CD4-positive, alpha-beta T cell treated with Interleukin-2 at 100 ng/mL for 4 hours (primary cell): ENCODE measurements at regions not wholly inside any gene's neighbourhood (a gene's known extent, or its start where the extent isn't known, plus 50 kb on each side); places are given as distances from the start of the nearest gene placed in this dataset.

ENCODE experiments used
- DNase-seq: peaks from one replicate; pipeline ENCODE4 v3.0.0-alpha.2; 2020; ENCODE audit warnings: low spot score

- DNase-seq = no peak
Measured at GRCh38 chr1:209063767-209064659, 519.5 kb upstream of the CAMK1G start.

DNA sequence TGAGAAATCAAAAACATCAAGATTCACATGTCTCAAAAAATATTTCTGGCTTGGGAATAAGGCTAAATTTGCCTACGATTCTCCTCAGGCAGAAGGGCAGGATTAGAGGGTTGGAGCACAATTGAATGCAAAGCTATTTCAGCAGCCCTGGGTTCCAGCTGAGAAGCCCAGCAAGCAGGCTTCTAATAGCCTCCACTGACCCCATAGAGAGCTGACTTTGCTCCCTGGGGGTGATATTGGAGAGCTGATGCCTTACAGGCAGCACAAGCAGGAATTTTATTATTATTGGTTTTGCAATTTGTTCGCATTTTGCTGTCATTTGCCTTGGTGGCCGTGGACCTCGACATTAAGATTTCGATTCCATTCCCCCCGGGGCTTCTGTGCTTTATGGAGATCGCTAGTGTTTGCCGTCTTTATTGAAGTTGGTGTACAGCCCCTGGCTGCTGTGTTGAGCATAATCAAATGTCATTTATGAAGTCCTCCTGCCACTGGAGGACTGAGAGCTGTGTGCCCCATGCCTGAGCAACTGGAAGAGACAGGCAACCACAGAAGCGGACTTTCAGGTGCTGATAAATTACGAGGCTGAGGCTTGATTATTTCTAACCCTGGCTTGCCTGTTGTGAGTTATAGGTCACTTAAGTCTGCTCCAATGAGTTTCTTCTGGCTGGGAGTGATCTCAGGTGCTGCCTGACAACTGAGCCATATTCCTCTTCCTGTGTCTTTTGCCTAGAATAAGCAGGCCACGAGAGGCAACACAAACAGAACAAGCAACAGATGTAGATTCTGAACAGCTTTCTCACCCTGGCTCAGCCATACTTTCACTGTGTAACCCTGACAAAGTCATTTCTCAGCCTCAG, 518.4 kb upstream of the CAMK1G start:
- DNase-seq = no peak

DNA sequence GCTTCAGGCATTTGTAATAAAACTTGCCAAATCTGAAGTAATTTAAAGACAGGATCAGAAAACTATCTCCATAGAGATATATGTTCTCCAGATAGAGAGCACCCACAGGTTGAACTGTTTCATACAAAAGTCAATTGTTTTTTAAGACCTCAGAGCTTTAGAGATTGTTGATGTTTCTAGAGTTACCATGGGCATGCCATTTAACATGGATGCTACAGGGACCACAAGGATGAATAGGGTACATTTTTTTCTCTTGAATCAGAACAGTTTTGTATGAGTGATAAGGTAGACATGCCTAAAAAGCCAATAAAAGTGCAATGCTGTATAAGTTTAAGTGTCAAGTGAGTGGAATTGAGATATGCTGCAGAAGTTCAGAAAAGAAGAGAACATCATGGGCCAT, 511.0 kb upstream of the CAMK1G start:
- DNase-seq = no peak

DNA sequence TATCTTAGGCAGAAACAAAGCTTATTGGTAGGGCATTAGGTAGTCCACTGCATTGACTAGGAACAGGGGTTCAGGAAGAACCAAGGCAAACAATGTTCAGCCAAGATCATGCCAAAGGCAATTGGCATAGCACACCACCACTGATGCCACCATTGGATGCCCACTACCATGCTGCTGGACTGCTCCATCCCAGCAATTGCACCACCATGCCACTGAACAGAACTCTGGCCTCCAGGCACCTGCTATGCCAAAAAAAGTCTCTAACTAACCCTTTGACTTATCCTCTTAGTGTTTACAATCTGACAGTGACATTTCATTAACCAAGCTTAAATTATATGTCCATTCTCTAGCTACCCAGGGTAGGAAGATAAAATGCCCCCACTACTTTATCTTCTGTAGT, 509.6 kb upstream of the CAMK1G start:
- DNase-seq = no peak

DNA sequence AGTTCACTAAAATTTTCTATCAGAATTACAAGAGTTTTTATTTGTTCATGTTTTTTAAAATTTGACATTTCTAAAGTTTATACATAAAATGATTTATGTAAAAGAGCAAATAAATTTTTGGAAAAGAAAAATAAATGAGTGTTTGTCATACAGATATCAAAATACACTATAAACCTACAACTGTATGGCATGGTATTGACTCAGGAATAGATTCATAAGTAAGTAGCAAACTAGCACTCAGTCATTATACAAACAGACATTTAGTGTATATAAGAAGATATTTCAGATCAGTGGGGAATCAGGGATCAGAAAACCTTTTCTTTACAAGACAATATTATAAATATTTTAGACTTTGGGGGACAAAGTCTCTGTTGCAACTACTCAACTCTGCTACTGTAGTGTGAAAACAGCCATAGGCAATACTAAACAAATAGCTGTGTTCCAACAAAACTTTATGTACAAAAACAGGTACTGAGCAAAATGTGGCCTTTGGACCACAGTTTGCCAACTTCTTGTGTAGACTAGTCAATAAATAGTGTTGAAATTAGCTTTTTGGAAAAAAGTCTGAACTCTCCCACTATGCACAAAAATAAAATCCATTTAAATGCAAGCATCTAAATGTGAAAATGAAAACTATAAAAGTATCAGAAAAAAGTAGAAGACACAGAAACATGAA, 508.8 kb upstream of the CAMK1G start:
- no peak for DNase-seq

- DNase-seq = no peak
Measured at GRCh38 chr1:209076688-209077087, 506.8 kb upstream of the CAMK1G start.

DNA sequence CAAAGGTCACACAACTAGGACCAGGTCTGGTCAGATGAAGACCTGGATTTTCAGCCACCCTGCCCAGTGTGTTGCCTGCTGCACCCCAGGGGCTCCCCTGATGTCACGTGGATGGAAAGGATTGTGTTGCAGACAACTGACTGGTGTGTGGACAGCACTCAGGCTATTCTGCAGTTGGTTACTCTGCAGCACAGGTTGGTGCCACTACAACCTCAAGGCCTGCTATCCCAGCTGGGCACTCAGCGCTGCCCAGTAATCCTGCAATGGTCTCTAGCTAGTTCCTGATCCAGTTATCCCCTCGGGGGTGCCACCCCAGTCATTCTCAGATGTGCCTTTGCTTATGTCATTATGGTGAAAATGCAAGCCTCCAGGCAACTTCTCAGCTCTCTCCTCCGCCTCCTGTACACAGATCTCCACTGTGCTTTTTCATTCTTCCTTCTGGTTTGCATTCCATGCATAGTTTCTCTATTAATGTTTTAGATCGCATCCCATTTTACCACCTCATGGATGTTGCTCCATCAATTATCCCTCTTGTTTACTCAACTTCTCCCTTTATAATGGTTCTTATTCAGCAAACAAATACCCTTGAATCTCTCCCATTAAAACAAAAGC, 503.2 kb upstream of the CAMK1G start:
- DNase-seq = no peak

DNA sequence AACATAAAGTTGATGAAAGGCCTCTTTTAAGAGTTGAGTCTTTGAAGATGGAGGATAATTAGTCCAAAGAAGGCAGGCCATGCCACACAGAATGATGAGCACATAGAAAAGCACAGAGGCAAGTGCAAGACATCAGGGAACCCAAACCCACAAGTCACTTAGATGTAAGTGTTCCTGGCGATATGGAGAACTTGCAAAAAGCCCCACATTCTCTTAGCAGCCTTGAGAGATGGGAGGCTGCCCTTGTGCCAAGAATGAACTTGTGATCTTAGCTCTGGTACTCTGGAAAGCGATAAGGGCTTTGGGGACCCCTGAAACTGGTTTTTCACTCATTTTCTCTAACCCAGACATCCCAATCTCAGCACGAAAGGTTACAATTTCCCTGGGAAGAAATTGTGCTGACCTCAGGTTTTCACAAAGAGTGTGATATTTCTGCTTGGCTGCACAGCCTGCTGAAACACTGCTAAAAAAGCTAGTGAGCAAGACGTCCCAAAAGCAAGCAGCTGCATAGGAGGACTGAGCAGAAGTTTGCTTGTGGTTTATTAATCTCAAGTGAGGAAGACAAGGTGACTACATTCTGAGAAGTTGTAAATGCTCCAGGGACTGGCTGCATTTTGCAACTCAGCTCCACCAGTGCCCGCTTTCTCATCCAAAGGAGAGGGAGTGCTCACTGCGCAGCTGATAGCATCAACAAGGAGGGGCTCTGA, 496.9 kb upstream of the CAMK1G start:
- DNase-seq = no peak

DNA sequence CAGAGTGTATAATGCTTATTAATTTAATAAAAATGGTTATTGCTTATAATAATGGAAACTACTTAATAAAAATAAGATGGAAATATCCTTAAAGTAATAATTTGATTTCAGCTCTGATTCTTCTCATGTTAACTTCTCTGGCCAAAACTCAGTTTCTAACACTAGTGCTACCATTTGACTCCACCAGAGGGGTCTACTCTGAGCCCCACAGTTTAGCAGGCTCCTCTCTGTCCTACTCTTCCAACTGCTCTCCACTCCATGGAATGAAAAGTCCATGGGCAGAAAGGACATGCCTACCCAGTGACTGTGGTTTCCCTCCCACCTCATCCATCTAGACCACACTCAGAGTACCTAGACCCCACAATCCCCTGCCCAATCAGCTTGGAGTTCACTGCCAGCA, 489.1 kb upstream of the CAMK1G start:
- no peak for DNase-seq

- no peak for DNase-seq
Measured at GRCh38 chr1:209095627-209096595, 487.6 kb upstream of the CAMK1G start.

- no peak for DNase-seq
Measured at GRCh38 chr1:209100460-209100859, 483.1 kb upstream of the CAMK1G start.

- DNase-seq = no peak
Measured at GRCh38 chr1:209101106-209101505, 482.4 kb upstream of the CAMK1G start.

DNA sequence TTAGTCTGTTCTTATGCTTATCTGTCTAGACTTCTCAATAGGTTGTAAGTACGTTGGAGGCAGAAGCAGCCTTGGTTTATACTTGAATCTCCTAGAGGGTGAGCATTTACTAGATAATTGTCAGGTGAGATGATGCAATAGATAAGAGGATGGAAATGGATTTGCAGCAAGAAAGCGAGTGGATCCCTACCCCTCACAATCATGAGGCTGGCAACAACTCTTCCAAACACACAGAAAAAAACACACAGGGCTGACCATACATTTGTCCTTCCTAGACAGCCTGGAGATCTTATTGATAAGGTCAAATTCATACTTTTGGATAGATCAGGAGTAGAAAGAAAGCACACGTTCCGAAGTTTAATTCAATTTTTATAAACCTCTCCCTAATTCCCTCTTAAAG, 481.4 kb upstream of the CAMK1G start:
- no peak for DNase-seq

GRCh38 chr1:209102531-209102930, 481.0 kb upstream of the CAMK1G start:
- DNase-seq = no peak

- no peak for DNase-seq
Measured at GRCh38 chr1:209103092-209103491, 480.4 kb upstream of the CAMK1G start.

GRCh38 chr1:209104646-209105045, 478.9 kb upstream of the CAMK1G start:
- no peak for DNase-seq

- DNase-seq = no peak
Measured at GRCh38 chr1:209105701-209106100, 477.8 kb upstream of the CAMK1G start.

- no peak for DNase-seq
Measured at GRCh38 chr1:209106237-209106741, 477.2 kb upstream of the CAMK1G start.

DNA sequence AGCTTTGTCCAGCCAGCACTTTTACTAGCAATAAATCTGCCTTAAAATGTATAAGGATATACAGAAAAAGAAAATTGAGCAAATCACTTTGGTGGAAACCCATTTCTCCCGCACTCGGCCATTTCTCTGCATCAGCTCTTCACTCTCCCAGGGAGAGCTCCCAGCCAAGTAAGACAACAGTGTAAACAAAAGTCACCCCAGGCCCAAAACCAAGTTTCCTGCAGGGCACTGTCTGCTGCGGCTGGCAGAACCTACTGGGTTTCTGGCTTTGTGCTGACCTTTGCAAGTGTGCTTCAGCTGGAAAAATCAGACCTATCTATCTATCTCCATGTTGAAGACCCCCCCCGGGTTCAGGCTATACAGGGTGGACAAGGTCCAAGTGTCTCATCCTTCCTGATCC, 476.7 kb upstream of the CAMK1G start:
- DNase-seq = no peak

- no peak for DNase-seq
Measured at GRCh38 chr1:209107535-209107934, 476.0 kb upstream of the CAMK1G start.
